ENCODE measurements at regions not wholly inside any gene's neighbourhood (a gene's known extent, or its start where the extent isn't known, plus 50 kb on each side); places are given as distances from the start of the nearest gene placed in this dataset.

GRCh38 chr3:76349715-76350480 is 564.5 kb upstream of the ZNF717 start:
- DNase-seq (ENCODE audit: low spot score), result no peak
- in situ Hi-C loops (cut with MboI; ENCODE audit: low sequenced_read_pairs, unreplicated experiment), result no loop called here

GRCh38 chr3:76352051-76352450 is 566.7 kb upstream of the ZNF717 start:
- in situ Hi-C loops (cut with MboI; ENCODE audit: low sequenced_read_pairs, unreplicated experiment), result no loop called here
- no peak for DNase-seq (ENCODE audit: low spot score)
- TF ChIP-seq CTCF (IDR thresholded peaks at IDR 0.05; ENCODE audit: borderline replicate concordance, control extremely low read depth, extremely low read depth, insufficient read depth, missing control alignments), result no peak

More at GRCh38 chr3:76349715-76350480, 564.5 kb upstream of the ZNF717 start:
- TF ChIP-seq CTCF (IDR thresholded peaks at IDR 0.05; ENCODE audit: borderline replicate concordance, control extremely low read depth, extremely low read depth, insufficient read depth, missing control alignments), result no peak

GRCh38 chr3:76352511-76353284 is 567.3 kb upstream of the ZNF717 start:
- DNase-seq (ENCODE audit: low spot score), result no peak
- TF ChIP-seq CTCF (IDR thresholded peaks at IDR 0.05; ENCODE audit: borderline replicate concordance, control extremely low read depth, extremely low read depth, insufficient read depth, missing control alignments), result no peak
- in situ Hi-C loops (cut with MboI; ENCODE audit: low sequenced_read_pairs, unreplicated experiment), result no loop called here

GRCh38 chr3:76353683-76354082 is 568.3 kb upstream of the ZNF717 start:
- no peak for DNase-seq (ENCODE audit: low spot score)
- TF ChIP-seq CTCF (IDR thresholded peaks at IDR 0.05; ENCODE audit: borderline replicate concordance, control extremely low read depth, extremely low read depth, insufficient read depth, missing control alignments), result no peak
- in situ Hi-C loops (cut with MboI; ENCODE audit: low sequenced_read_pairs, unreplicated experiment), result no loop called here

GRCh38 chr3:76361010-76361409 is 575.7 kb upstream of the ZNF717 start:
- no peak for TF ChIP-seq CTCF (IDR thresholded peaks at IDR 0.05; ENCODE audit: borderline replicate concordance, control extremely low read depth, extremely low read depth, insufficient read depth, missing control alignments)
- DNase-seq (ENCODE audit: low spot score), result no peak
- in situ Hi-C loops (cut with MboI; ENCODE audit: low sequenced_read_pairs, unreplicated experiment), result no loop called here

GRCh38 chr3:76362643-76363042 is 577.3 kb upstream of the ZNF717 start:
- TF ChIP-seq CTCF (IDR thresholded peaks at IDR 0.05; ENCODE audit: borderline replicate concordance, control extremely low read depth, extremely low read depth, insufficient read depth, missing control alignments), result no peak
- in situ Hi-C loops (cut with MboI; ENCODE audit: low sequenced_read_pairs, unreplicated experiment), result no loop called here
- DNase-seq (ENCODE audit: low spot score), result no peak

Measured in GM13976 (cell line).